HG02981 (cell line): ENCODE measurements at regions not wholly inside any gene's neighbourhood (a gene's known extent, or its start where the extent isn't known, plus 50 kb on each side); places are given as distances from the start of the nearest gene placed in this dataset.

Experiments
- ATAC-seq: cut with Tn5 transposase; IDR thresholded peaks from one replicate; pipeline ENCODE4 v1.9.1; 2021; ENCODE audit warnings: mild to moderate bottlenecking, moderate library complexity; ENCODE audit not compliant: unreplicated experiment

DNA sequence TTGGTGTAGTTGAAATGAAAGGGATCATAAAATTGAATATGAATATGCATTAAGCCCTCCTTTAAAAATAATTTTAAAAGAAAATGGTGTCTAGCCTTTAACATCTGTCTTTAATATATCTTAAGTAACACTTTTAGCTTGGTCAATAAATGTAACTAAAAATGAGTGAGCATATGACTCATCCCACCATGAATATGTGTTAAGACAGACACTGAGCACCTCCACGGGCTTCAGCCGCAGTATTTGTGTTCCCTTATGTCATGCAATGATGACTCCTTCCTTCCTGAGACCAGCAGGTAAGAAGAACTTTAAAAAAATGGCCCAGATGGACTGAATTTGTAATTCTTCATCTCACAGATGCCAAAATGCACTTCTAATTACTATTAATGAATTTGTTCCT, 563.2 kb downstream of the NR2F1-AS1 start:
- no peak for ATAC-seq

DNA sequence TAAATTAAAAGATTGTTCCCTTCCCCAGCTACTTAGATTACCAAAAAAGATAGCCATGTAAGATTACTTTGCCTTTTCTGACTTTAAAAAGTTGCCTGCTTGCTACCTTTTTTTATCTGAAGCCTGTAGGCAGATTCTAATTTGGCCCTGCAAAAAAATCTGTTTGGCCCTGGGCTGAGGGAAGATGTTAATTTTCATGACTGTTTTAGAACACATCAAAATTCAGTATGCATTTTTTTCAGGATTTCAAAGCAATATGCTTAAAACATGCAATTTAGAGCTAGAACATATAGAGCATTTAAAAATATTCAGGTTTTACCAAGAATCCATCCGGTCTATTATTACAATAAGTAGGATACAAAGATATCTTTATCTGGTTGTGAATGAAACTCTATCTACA, 563.6 kb downstream of the NR2F1-AS1 start:
- no peak for ATAC-seq

DNA sequence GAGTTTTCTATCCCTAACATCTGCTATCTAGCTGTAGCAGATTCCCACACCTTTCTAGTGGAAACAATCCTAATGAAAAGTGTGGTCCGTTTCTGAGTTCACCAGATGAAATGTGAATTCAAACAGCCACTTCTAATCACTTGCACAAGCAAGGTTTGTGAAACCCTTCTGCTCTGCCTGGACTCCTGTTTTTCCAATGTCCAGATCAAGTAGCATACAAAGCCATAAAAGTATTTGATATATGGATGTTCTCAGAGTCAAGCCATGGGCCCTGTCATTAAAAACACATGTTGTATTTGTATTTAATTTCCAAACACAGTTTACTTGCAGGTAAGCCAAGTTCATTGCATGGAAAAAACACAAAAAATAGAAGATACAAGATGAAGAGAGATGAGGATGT, 570.4 kb downstream of the NR2F1-AS1 start:
- no peak for ATAC-seq

DNA sequence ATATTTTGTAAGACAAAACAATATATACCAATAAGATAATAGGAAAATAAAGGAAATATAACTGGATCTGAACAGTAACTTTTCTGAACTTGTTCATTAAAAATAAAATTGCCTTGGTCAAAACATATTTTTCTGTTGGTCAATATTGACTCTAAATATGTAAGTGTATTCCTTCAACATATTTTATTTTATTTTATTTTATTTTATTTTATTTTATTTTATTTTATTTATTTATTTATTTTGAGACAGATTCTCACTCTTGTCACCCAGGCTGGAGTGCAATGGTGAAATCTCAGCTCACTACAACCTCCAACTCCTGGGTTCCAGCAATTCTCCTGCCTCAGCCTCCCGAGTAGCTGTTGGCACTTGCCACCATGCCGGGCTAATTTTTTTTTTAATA, 571.0 kb downstream of the NR2F1-AS1 start:
- ATAC-seq: no peak

DNA sequence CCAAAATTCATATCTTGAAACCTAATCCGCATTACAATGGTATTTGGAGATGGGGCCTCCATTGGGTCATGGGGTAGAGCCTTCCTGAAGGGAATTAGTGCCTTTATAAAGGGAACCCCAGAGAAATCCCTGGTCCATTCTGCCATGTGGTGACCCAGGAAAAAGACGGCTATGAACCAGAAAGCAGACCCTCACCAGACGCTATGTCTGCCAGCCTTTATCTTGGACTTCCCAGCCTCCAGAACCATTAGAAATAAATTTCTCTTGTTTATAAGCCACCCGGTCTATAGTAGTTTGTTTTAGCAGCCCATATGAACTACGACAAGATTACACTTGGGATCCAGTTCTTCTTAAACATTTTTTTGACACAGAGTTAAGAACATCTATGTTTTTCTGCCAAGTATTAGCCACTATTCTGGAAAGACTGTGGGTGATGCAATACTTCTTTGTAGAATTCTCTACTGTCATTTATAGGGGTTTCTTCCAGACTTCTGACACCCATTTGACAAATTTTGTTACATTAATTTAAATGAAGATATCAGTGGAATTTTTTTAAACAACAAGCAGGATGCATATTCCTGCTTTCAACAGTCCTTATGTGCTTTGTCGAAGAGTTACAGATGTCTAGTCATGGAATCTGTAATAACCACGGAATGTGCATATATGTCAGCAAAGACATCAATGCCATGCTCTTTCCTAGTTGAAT, 572.4 kb downstream of the NR2F1-AS1 start:
- no peak for ATAC-seq

DNA sequence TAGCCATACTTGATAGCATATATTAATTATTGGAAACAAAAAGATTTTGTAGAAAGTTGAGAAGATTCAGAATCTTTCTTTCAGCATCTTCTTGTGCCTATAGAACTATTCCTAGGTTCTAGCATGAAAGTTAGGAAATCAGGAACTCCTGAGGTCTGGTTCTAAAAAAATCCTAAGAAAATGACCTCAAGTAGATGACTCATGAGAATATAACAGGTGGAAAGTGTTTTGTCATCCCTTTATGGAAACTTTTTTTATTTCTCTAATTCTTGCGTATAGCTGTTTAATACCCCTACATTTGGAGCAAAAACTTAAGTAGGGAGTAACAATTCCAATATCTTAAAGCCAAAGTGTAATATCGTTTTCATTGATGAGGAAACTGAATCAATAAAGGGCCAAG, 574.1 kb downstream of the NR2F1-AS1 start:
- ATAC-seq: no peak

DNA sequence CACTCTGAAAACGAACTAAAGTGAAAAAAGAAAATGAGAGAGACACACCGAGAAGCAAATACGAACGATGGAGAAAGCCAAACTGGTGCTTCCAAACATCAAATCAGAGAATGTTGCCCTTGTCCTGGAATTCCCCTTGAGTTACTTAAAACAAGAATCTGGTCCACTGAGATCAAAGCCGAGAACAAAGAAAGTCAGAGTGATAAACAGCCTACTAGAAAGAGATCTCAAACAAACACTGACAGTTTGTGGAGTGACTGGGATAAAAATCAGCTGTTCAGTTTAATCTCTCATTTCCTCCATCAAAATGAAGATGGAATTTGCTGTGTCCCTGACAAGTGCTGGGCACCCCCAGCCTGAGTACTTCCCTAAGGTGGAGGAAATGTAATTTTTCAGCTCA, 582.6 kb downstream of the NR2F1-AS1 start:
- no peak for ATAC-seq

DNA sequence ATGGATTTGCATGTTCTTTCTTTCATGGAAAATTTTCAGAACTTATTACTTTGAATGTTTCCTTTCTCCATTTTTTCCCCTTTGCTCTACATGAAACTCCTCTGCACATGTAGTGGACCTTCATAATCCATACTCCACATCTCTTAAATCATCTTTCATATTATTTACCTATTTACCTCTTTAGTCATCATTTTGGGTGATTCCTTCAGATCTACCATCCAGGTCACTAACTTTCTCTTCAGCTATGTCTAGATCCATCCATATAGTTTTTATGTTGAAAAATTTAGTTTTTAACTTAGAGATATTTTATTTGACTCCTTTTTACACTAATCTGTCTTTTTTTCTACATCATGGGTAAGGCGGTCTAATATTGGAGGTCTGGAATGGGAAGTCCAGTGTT, 586.6 kb downstream of the NR2F1-AS1 start:
- ATAC-seq: no peak

DNA sequence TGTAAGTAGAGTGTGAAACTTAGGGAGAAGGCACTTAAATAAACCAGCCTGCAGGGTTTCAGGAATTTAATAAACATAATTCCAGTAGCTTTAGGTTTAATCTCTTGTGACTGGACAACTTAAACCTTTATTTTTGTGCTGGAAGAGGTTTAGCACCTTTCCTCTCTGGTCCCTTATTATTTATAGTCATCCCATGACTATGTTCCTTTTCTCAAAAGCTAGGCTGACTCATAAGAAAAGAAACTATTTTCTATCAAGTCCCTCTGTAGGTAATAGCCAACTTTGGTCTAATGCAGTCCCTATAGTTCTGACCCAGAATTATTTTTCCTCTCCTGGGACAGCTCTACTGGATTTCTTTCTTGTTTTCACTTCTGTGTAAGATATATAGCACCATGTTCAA, 588.9 kb downstream of the NR2F1-AS1 start:
- no peak for ATAC-seq

DNA sequence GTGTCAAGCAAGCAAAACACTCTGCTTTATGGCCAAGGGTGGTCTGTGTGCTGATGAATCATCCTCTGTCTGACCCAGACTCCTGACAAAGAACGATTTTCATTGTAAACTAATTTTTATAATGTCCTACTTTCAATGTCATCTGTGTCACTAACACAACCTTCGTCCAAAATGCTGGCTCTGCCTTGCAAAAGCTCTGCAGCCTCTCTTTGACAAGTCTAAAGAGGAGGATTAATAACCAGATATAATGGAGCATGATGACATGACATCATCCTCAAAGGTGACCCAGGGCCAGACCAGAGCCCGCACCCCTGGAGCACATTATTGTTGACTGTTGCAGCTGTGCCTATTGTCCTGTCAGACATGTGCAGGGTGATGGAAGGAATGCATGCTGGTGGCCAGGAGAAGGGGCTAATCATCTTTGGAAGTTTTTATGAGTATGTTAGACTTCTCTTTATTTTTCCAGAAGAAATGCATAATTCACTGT, 589.4 kb downstream of the NR2F1-AS1 start:
- ATAC-seq: no peak

DNA sequence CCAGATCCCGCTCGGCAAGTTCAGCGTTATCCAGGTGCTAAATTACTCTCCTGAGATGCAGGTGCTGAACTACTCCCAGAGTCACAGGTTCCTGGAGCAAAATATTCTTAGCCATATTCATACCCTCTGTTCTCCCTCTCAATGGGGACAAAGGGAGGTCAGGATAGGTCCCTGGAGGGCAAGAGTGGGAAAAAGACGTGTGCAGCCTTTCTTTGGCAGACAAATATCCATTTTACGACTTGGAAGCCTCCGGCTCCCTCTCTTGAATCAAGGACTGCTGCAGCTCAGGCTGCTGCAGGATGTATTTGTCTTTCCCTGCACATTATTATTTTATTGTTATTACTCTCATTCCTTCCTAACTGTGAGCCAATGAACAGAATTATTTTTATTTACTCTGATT, 590.2 kb downstream of the NR2F1-AS1 start:
- ATAC-seq: no peak

DNA sequence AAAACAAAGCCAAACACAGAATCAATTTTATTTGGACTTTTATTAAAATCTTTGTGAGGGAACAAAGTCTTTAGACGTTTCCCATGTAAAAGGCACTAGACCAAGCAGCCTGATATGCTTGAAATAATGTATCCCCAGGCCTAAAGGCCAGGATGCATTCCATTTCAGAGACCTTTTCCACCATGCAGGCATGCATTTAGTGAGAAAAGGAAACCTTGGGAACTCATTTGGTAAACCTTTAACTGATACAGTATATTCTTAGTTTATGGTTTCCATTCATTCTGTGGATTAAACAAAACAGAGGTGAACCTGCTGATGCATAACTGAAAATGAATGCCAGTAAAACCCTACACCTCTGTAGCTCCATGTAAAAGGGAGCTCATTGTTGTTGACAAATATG, 600.0 kb downstream of the NR2F1-AS1 start:
- ATAC-seq: no peak

DNA sequence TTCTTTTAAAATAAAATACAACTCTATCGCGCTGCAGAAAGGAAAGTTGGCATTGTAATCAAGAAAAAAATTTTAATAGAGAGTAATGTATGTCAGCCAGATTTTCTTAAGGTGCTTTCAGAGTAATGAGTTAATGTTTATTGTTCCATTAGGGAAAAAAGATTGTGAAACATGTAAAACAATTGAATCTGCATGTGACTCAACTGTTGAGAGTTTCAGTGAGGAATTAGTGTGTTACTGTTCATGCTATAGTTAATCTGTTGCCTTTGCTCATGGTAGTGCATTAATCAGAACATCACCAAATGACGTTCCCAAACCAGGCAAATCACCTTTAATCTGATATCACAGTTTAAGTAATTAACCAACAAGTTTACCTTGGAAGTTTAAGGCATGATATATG, 600.5 kb downstream of the NR2F1-AS1 start:
- no peak for ATAC-seq

DNA sequence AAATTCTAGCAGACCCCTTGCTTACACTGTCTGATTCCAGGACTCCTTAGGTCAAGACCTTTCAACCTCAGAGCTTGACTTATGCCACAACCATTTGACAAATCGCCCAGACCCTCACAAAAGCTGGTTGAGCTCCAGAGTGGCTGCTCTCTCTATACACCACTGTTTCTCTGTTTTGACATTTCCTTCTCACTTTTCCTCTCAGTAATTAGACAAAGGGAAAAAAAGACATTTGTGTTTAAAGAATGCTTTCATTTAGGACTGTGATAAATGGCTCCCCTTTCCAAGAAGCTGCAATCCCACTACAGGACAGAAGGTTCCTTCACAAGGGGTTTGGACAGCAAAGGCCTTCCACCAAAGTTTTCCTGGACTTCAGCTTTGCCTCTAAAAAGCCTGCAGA, 601.3 kb downstream of the NR2F1-AS1 start:
- no peak for ATAC-seq

DNA sequence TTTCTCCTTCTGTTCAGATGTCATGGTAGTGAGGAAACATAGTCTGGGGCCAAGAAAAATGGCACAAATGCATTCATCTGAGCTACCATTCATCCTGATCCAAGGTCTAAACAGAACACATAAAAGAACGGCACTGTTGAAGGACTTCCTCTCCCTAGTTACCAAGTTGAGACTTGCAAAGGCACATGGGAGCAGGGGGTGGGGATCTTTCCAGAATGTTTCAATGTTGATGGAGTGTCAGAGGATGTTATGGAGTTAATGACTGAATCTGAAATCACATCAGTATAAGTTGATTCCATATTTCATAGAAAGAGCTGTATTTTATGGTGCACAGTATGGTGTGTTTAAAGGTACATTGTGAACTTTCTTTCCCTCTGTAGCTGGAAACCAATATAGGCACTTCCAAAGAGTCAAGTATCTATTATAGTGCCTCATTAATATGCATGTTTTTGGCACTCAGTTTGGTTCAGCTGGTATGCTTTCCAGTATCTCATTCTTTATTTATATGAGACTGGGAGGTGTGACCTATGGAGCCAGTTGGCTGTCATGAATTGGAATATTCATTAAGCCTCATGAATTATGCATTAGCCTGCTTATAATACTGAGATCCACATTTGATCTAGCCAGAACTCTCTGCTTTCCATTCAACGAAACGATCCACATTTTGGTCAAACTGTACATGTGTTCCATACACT, 603.0 kb downstream of the NR2F1-AS1 start:
- ATAC-seq: no peak

DNA sequence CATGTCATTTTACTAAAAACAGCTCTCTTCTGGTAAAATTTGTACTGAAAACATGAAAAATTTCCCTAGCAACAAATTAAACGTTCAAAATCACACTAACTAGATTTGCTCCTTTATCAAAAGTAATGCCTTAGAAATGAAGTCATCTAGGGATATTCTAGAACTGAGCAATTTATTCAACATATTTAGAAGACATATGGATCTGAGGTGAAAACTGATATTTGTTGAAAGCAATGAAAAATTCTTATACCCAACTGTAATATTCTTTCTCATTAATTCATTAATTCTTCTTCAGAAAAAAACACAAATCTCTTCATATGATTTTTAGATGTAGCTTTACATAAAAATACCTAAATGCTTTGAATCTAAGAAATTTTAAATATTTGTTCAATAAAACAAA, 604.9 kb downstream of the NR2F1-AS1 start:
- no peak for ATAC-seq

DNA sequence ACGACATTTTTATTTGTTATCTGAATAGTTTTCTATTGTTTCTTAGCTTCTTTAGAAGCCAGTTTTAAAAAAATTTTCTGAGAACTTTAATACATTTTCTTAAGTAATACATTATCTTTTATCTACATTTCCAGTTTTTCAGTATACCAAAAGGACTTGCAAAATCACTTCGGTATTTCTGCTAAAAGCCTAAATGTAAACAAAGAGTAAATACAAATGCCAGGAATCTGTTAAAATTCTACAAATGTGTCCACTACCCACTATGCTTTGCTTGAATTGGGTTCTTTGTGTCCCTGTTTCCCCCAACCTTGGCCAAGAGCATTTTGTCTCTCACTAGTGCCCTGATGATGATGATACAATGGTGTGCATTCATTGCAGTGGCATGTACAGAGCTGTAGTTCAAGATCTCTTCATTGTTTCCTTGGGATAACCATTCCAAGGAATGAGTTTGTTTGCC, 611.2 kb downstream of the NR2F1-AS1 start:
- no peak for ATAC-seq

DNA sequence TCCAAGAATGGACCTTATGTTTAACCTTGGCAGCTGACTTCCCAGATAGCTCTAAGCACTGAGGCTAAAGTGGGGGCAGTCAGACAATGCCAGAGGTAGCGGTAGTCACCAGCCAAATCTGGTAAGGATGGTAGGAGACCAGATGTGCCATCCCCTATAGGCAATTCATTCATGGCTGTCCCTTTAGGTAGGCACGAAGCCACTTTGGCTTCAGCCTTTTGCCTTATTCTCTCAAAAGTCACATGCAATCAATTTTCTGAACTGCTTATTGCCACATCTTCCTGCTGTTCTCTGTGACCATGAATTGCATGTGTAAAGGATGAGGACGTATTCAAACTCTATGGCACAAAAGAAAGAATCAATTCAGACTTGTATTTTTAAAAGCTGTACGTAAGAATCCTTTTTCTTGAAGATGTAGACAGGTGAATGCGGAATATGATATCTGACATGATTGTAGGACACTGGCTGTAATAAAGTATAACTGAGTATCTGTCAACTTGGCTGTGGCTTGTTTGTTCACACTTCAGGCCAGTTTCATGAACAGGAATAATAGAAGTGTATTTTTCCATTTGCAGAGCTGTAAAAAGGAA, 611.7 kb downstream of the NR2F1-AS1 start:
- no peak for ATAC-seq

DNA sequence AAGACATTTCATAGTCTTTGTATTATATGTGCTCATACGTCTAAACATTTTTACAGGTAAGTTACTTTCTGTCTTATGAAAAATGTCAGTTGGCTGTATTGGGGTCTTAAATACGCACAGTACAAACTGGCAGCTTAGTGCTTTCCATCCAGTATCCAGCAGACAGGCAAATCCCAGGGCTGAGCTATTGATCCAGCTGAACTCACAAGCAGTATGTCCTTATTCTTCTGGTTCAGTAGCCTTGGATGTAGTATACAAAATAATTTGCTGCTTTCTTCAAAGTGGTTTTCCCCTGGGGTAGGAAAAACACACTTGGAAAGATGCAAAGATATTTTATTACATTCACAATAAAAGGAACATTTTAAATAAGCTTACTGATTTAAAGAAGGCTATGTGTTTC, 617.2 kb downstream of the NR2F1-AS1 start:
- ATAC-seq: no peak

DNA sequence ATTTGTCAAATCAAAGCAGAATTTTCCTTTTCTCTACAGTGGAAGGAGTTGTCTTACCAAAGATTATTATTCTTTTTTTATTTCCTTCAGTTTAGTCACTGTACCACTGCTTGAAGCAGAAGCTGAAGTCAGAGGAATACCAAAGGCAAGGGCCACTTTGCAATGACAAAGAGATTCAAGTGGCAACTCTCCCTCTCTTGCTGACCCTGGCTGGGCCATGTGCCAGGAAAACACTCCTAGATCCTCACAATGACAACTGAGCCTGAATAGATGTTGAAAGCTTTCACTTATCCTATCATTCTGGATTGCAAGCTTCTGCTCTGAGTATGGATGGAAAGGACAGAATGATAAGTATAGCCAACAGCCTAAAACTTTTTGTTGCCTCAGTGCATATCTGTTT, 618.3 kb downstream of the NR2F1-AS1 start:
- no peak for ATAC-seq

DNA sequence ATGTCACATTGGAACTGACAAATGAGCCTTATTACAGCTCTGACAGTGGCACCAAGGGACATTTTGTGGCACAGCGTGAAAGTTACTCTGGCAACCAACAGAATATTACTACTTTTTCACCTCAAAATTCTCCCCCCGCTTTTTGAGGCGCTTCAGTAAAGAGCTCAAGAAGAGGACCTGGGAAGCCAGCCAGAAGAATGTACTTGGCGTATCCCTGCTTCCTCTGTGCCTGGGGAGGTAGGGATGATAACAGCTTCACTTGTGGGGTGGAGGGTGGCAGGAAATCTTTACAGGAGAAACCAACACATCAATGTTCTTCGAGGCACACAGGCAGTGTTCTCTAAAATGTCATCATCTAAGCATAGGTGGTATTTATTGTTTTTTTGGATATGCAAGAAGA, 624.1 kb downstream of the NR2F1-AS1 start:
- ATAC-seq: no peak

DNA sequence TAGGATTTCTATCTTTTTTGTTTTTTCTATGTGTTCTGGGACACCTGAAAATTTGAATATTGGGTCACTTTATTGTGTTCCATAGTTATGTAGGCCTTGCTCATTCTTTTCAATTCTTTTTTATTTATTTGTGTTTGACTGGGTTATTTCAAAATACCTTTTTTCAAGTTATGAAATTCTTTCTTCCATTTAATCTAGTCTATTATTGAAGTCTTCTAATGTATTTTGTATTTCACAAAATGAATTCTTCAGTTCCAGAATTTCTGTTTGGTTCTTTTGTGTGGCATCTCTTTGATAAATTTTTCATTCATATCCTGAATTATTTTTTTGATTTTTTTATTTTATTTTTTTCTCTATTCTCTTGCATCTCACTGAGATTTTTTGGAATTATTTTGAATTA, 628.8 kb downstream of the NR2F1-AS1 start:
- ATAC-seq: no peak
